ENCODE measurements at regions not wholly inside any gene's neighbourhood (a gene's known extent, or its start where the extent isn't known, plus 50 kb on each side); places are given as distances from the start of the nearest gene placed in this dataset.

DNA sequence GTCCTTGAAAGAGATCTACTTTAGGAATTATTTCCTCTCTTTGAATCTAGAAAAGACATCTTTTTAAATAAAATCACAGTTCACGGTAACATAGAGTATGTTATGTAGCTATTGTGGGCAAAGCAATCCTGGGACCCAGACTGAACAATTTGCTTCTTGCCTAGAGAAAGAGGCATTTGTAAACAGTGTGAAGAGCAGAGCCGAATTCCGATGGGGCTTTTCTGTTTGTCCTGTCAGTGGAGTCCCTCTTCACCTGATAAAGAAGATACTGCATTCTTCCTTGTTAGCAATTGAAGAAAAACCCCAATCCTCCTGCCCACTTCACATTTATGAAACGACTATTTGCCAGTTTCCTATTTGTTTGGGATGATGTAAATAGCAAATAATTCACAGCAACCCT, 462.9 kb downstream of the WDR72 start:
- DNase-seq, result no peak

DNA sequence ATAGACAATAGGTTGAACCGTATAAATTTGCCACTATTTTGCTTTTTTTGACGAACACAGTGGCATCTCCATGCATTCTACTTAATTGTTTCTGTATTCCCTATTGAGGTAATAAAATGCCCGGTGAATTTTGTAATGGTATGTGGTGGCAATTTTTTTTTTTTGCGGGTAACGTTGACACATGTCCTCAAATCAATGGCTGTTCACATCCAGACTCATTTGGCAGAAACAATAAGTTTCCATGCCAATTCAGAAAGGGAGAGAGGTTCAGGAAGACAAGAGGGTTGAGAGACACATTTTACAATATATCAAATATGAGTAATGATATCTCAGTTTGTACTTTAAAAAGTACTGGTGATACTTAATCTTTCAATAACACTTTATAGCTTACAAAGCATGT, 463.9 kb downstream of the WDR72 start:
- DNase-seq, result no peak

DNA sequence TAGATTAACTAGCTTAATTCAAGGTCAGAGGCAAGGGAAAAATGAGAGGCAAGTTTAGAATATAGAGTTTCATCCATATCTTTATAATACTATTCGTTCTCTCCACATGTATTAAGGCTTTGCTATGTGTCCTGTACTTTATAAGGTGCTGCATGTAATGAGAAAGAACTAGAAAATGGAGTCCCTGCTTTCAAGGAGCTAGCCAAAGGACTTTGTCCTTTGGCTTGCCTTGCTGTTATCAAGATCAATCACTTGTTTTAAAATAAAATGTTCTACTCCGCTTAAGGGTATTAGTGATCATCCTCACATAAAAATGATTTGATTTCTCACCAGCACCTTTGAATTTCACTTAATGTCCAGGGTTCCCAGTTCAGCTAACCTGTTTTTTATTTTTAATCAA, 470.9 kb downstream of the WDR72 start:
- no peak for DNase-seq

DNA sequence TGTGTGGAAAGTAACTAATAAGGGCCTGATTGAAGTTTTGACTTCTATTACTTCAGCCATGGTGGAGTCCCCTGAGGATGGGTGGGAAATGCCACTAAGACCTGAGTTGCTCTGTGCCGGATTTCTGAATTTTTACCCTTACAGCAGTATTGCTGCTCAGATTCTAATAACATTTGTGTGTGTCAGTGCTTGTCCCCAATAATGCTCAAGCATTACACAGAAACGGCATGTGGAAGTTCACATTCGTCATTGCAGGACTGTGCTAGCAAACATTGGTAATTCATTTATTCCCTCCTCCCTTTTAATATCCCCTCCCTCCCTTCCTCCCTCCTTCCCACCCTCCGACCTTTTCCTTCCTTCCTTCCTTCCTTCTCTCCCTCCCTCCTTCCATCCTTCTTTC, 484.5 kb upstream of the ONECUT1 start:
- DNase-seq, result no peak

DNA sequence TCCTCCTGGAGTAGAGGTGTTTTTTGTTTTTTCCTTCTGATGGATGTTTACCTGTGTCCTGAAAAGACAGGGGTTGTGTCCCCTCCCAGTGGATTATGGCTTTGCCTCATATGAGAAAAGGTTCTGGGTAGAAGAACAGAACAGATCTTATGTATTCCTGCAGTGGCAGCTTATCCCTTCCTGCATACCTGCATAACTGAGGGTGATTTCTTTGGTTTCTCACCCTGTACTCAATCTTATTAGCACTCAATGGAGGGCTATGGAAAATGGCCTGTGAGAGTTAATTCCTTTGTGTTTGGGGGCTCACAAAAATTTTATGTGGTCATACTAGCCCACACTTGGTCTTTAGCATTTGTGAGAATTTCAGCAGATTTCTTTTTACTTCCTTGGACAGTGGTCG, 482.0 kb upstream of the ONECUT1 start:
- no peak for DNase-seq

DNA sequence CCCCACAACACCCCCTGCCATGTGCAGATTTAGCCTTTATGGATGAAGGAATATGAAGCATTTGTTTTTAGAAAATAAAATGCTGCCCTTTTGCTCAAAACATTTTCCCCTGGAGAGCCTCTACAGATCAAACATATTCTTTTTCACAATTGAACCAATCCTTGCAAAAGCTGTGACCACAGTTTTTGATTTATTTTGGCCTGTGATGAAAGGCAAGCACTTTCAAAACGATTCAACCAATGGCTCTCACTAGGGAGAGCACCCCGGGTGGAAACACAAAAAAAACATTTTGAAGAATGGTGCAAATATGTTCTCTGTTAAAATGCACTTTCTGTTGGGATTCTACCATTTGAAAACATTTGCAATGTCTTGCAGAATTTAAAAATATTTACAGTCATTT, 476.0 kb upstream of the ONECUT1 start:
- no peak for DNase-seq

DNA sequence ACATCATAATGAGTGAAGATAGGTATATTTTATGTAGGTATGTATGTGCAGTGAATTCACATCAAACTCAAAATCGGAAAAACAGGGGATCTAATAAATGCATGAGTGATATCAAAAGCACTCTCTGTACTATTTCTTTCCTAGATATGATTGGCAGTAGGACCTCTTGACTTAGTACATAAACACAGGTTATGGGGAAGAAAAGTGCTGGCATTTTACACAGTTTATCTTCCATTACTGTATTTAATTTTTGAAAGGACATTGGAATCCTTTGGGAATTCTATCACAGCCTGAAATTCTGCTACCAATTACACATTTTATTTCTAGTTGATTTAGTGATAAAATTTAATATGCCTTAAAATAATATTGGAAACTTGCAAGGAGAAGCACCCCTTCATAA, 470.5 kb upstream of the ONECUT1 start:
- no peak for DNase-seq

DNA sequence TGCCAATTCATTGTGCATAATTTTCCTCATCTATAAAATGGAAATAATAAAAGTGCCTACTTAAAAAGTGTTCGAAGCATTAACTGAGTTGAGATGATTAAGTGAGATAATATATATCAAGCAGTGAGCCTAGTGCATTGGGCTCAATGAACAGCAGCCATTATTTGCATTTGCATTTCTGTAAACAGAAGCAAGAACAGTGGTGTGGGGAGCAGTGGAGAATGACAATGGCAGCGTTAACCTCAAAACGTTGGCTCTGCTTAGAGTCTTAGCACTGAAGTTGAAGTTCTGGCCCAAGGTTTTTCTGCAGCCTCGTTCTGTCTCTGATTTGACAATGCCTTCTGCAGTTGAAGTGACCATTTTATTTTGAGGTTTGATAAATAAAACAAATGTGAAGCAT, 466.3 kb upstream of the ONECUT1 start:
- no peak for DNase-seq

DNA sequence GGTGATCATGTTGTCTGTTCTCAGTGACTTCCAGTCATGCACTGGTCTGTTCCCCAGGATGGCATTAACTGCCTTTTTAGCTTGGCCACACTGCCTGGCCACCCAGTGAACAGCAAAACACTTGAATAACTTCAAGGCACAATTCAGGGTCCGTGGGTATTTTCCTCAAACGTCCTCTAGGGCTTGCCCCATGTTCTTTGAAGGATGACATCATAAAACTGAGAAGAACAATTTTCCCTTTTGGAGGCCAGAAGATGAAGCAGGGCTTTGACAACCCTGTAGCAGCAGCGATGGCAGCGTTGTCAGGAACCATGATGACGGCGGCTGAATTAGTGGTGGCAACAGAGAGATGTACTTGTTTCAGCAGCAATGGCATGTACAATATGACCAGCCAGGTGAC, 465.9 kb upstream of the ONECUT1 start:
- no peak for DNase-seq

DNA sequence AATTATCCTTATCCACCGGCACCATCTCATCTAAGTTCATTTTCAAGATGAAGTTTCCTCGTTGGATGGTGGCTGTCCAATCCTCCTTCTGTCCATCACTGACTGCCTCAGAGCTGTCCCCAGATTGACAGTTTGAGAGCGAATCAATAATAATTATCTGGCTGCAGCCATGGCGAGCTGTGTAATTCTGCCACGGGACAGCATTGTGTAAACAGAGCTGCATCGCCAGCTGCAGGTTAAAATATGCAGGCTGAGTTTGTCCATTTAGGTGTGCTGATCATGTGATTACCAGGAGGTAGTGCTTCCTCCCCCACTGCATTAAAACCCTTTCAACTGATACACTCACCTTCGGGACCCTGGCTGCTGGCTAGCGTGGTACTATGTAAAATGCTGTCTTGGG, 461.9 kb upstream of the ONECUT1 start:
- no peak for DNase-seq

DNA sequence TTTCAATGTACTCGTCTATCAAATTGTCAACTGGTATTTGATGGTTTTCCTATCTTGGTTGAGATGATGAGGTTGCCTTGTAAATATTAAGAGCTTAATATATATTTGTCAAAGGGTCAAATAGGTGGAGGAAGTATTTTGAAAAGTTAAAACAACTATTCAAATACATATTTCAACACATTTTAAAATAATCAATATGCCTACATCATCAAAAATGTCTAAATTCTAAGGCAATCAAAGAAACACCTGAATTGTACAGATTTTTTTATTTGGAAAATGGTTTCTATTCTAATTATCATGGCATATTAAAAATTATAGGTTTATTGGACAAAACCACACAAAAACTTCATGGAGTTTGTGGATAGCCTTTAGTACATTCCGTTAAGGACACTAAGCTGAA, 461.4 kb upstream of the ONECUT1 start:
- no peak for DNase-seq

DNA sequence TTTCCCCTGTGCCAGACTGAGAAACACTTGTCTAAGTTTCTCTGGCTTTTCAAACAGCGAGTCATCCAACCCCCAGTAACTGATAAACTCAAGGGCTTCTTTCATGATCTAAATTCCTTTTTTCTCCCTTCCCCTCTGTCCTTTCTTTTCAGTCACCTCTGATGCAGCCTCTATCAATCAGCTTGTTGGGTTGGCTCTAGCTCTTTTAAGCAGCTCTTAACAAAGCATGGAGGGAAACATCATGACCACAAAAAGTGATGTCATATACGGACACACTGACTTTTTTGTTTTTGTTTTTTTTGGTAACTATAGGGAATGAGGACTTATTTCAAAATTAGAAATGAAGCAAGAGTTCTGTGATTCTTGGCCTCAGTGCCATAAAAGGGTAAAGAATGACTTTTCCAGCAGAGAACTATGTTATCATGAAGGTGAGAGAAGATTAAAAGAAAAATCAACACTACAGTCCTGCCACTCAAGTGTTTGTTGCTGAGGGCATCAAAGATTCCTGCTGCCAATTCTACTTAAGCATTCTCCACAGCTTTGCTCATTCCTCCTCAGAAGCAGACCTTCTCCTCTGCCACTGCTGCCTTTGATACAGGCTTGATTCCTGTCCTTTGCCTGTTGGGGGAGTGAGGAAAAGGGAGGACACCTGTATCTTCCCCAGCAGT, 457.0 kb upstream of the ONECUT1 start:
- no peak for DNase-seq

DNA sequence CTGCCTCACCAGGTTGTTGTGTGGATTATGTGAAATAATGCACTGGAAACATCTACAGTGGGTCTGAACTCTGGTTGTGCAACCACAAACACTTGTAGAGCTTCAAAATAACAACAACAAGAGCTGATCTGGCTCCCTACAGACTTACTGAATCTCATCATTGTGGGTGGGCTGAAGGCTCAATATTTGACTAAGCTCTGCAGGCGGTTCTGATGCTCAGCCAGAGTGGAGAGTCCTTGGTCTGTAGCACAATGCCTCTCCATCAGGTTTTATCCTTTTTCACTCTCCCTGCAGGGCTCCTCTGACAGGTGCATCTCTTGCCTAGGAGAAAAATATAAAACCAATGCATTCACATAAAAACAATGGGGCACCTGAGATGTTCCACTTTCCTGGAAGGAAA, 456.3 kb upstream of the ONECUT1 start:
- DNase-seq, result no peak

DNA sequence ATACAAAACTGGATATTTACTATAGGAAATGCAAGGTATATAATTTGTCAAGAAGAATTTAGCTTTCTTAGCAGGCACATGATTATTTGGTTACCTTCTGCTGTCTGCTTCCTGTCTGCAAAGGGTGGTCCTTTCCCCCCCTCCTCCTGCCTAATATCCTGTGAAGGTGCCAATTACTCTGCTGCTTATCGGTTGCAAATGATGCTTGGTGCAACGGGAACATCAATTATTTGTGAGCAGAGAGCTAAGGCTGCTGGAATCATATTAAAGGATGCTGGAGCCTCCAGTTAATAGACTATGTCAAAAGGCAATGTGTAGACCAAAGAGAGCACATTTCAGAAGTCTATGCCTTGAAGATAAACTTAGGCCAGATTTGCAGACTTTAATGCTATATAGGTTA, 443.7 kb upstream of the ONECUT1 start:
- no peak for DNase-seq

DNA sequence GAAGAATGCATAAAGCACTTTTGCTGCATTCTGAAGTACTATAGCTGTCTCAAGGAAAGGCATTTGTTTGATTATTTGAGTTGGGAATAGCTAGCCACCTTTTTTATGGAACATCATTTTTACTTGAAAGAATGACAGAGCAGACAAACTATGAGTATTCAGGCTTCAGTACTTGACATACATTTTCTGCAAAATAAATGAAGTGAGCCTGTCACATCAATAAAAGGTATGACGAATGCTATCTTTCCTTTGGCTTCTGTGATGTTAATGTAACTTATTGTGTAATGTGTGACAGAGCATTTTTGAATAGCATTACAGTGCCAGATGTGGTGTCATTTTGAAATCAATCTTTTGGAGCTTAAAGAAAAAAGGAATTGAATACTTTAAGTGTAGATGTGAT, 440.3 kb upstream of the ONECUT1 start:
- DNase-seq, result no peak

DNA sequence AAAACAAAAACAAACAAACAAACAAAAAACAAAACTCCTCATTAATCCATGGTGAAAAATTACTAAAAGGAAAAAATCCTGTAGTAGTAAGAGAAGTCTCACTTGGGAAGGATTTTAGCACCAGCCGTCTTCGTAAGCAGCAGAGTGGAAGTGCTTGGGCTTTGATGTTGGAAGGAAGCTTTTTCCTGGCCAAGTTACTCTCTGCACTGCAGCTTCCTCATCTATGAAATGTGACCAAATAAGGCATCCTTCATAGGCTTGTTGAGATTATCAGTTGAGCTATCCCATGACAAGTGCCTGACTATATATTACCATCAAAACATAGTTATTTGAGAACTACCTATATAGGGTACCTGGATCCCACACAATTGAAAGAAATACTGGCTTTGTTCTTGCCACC, 436.4 kb upstream of the ONECUT1 start:
- no peak for DNase-seq

DNA sequence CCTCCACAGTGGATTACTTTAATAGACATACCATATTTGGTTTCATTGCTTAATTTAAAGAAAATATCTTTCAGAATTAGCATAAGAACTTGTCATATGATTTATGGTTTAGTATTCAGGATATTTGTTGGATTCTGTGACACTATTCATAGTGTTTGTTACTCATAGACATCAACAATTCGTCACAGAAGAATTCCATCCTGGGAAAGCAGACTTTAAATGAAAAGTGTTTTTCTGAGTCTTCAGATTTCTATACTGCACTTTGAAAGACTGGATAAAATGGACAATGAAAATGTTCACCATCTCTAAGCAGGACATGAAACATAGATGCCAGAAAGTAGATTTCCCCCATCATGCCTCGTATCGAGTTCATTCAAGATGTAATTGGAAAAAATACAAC, 435.6 kb upstream of the ONECUT1 start:
- DNase-seq, result no peak

DNA sequence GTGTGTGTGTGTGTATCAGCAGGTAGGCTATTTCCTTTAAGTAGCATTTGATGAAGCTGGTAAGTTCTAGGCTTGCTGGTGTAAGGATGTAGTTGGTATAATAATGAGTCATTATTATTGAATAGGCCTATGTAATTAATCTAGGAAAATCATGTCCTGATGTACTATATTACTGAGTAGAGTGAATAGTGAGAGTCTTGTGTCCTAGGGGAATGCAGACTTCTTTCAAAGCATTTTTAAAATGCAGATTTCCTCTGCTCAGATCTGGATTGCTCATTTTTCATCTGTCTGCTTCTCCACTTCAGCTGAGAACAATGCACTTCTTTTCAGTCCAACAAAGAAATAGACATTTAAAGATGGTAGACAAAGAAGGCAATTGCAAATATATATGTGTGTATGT, 434.2 kb upstream of the ONECUT1 start:
- DNase-seq, result no peak

DNA sequence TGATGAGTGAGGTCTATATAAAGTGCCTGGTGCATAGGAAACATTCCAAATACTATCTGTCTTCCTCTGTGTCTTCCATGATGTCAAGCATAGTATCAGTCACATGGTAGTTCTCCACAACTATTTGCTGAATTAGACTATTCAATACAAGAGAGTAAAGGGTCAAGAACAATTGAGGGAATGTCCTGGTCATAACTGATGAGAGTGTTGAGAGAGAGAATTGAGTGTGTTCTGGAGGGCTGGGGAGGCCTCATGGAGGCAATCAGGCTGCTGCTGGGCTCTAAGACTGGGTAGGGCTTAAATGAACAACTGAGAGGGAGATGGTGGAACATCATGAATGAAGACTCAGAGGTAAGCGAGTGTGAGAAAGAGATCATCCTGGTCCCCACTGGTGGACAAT, 433.7 kb upstream of the ONECUT1 start:
- no peak for DNase-seq

DNA sequence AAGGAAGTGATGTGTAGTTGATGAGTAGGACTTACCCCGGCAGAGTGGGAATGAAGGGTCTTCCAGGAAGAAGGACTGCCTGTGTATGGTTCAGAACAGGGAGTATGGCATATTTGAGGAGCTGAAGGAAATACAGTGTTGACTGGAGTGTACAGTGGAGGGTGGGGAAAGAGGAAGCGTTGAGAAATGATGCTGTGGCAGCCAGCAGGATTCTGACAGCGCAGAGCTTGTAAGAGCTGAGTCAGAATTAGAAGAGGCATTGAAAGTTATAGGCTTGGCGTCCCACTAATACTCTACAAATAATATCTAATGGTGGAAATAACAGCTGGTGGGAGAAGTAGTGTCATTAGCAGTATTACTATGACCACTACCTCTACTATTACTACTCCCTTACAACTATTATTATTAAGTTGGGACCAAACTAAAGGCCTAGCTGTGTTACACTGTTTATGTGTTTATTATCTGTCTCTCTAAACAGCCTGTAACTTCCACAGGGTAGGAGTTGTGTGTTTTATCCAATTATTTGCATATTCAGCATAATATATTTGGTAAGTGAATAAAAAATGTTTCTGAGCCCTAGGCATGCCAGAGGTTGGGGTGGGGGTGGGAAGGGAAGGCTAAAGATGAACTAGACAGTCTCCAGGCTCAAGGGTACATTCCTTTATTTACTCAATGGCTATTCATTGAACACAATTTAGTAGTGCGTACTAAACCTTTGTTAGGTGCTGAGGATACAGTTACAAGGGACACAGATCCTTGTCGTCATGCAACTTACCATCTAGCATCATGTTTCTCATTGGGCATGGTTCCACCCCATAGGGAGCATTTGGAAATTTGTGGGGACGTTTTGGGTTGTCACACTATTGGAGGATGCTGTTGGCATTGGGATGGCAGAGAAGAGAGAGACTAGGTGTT, 428.8 kb upstream of the ONECUT1 start:
- DNase-seq, result no peak

DNA sequence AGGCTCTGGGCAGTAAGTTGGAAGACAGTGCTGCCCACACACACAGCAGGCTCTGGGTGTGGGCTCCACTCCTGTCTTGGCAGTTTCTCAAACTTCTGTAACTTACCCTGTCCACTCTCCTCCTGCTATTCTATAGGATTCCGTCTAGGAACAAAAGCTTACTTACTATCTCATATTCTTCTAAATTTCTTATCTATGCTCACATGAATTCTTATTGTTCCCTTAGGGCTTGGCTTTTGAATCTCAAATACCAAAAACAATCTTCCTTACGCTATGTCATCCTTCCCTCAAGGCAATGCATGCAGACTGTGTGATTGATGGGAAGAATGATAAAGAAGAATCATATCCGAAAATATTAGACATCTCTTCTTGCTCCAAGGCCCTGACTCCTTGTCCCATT, 425.9 kb upstream of the ONECUT1 start:
- DNase-seq, result no peak

DNA sequence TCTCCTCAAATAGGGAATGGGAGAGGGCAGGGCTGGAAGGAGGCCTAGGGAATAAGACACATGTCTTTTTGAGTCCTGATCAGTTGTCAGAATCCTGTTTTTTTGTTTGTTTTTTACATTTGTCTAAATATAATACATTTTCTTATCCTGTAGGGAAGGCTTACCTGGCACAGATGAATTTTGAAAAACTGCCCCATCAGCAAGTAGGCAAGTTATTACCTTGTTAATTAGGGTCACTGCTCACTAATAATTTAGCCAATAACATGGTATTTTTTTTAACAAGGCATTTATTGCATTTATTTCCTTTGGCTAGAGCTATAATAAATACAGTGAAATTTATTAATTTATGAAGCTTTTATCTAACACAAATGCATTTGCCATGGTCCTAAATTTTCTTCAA, 423.2 kb upstream of the ONECUT1 start:
- DNase-seq, result no peak

DNA sequence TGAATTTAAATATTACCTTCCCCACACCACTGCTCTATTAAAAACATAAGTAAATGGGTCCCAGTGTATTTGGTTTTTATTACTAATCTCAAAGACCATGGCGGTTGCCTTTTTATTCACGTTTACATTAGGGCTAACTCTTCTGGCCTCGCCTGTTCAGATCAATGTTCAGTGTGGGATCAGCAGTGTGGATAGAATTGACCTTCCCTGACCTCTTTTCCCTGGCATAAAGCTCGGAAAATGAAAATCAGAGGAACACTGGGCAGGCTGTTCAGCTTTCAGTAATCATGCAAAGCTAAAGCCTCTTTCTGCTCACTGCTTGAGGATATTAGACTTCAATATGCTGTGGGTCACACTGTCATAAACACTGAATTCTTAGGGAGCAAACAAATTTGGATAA, 422.6 kb upstream of the ONECUT1 start:
- DNase-seq, result no peak

DNA sequence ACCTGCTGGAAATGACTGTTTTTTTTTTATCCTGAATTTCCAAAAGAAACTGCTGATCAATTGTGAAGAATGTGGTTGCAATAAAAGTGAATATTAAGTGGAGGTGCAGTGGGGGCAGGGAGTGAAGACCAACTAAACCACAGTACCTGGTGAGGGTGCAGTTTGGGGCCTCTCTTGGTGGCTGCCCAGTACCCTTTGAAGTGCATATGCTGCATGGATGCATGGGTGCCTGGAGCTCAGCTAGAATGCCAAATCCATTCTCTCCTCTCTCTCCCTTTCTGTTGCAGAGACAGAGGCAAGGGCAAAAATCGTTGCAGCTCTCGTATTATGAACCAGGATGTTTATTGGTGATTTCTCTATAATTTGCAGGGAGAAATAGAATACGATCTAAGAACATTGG, 420.5 kb upstream of the ONECUT1 start:
- no peak for DNase-seq
